ENCODE measurements at regions not wholly inside any gene's neighbourhood (a gene's known extent, or its start where the extent isn't known, plus 50 kb on each side); places are given as distances from the start of the nearest gene placed in this dataset.

- H3K9ac ChIP-seq (ENCODE audit: insufficient read depth in 1 of 2, low read length in 2 of 2): no peak overlapping the region
- ATAC-seq (ENCODE audit: insufficient read depth, low FRiP score) (no peak), DNase-seq (no peak)
- no peak overlapping the region for H3K27ac ChIP-seq (ENCODE audit: low read depth in 1 of 2, low read length in 1 of 2)
- TF ChIP-seq CTCF (IDR thresholded peaks at IDR 0.05; ENCODE audit: control extremely low read depth, extremely low read depth): no peak
- peaks cover 0 to 11% (median 0%) of the 10 kb centered on the region in 5 donors for H3K4me1 ChIP-seq (ENCODE audit: control insufficient read depth in 5 of 5, insufficient read depth in 5 of 5, low read length in 5 of 5)
- 78 to 83% methylated on average over 3 of the region's 3 CpGs for whole genome bisulfite sequencing, 2 donors
- H3K4me3 ChIP-seq: no peak overlapping the region
- peaks cover 0 to 2% (median 0%) of the 10 kb centered on the region in 4 donors for H3K9me3 ChIP-seq (ENCODE audit: control insufficient read depth in 4 of 4, insufficient read depth in 3 of 4, low read length in 3 of 4)
- no peaks in the 10 kb centered on the region for H3K36me3 ChIP-seq (ENCODE audit: control insufficient read depth in 4 of 4, insufficient read depth in 4 of 4, low read length in 4 of 4)
- H3K27me3 ChIP-seq (ENCODE audit: control insufficient read depth in 3 of 3, insufficient read depth in 3 of 3, low read length in 2 of 3): no peaks in the 10 kb centered on the region
Observed at GRCh38 chr12:114784526-114784925, 100.6 kb upstream of the TBX3 start.

- H3K4me1 ChIP-seq (ENCODE audit: control insufficient read depth in 5 of 5, insufficient read depth in 5 of 5, low read length in 5 of 5): peaks cover 0 to 11% (median 0%) of the 10 kb centered on the region in 5 donors
- no peak overlapping the region for H3K4me3 ChIP-seq
- H3K36me3 ChIP-seq (ENCODE audit: control insufficient read depth in 4 of 4, insufficient read depth in 4 of 4, low read length in 4 of 4): no peaks in the 10 kb centered on the region
- peaks cover 0 to 2% (median 0%) of the 10 kb centered on the region in 4 donors for H3K9me3 ChIP-seq (ENCODE audit: control insufficient read depth in 4 of 4, insufficient read depth in 3 of 4, low read length in 3 of 4)
- no peak overlapping the region for H3K9ac ChIP-seq (ENCODE audit: insufficient read depth in 1 of 2, low read length in 2 of 2)
- no peaks in the 10 kb centered on the region for H3K27me3 ChIP-seq (ENCODE audit: control insufficient read depth in 3 of 3, insufficient read depth in 3 of 3, low read length in 2 of 3)
- TF ChIP-seq CTCF (IDR thresholded peaks at IDR 0.05; ENCODE audit: control extremely low read depth, extremely low read depth): no peak
- ATAC-seq (ENCODE audit: insufficient read depth, low FRiP score) (no peak), DNase-seq (peak; percentile 81 to 96 (median 95))
- WGBS, 2 donors: 42 to 47% methylated on average over 8 of the region's 8 CpGs
- no peak overlapping the region for H3K27ac ChIP-seq (ENCODE audit: low read depth in 1 of 2, low read length in 1 of 2)
Observed at GRCh38 chr12:114783089-114783618, 99.2 kb upstream of the TBX3 start.

- DNase-seq: no peak
- H3K9ac ChIP-seq (ENCODE audit: insufficient read depth in 1 of 2, low read length in 2 of 2): no peak overlapping the region
- no peak overlapping the region for H3K4me3 ChIP-seq
- ATAC-seq (ENCODE audit: insufficient read depth, low FRiP score): no peak
- H3K27ac ChIP-seq (ENCODE audit: low read depth in 1 of 2, low read length in 1 of 2): no peak overlapping the region
- H3K9me3 ChIP-seq (ENCODE audit: control insufficient read depth in 4 of 4, insufficient read depth in 3 of 4, low read length in 3 of 4): peaks cover 0 to 2% (median 0%) of the 10 kb centered on the region in 4 donors
- WGBS, 2 donors: 80 to 88% methylated on average over 5 of the region's 5 CpGs
- H3K4me1 ChIP-seq (ENCODE audit: control insufficient read depth in 5 of 5, insufficient read depth in 5 of 5, low read length in 5 of 5): peaks cover 0 to 11% (median 0%) of the 10 kb centered on the region in 5 donors
- H3K36me3 ChIP-seq (ENCODE audit: control insufficient read depth in 4 of 4, insufficient read depth in 4 of 4, low read length in 4 of 4): no peaks in the 10 kb centered on the region
- no peak for TF ChIP-seq CTCF (IDR thresholded peaks at IDR 0.05; ENCODE audit: control extremely low read depth, extremely low read depth)
- H3K27me3 ChIP-seq (ENCODE audit: control insufficient read depth in 3 of 3, insufficient read depth in 3 of 3, low read length in 2 of 3): no peaks in the 10 kb centered on the region
Observed at GRCh38 chr12:114780746-114781399, 96.9 kb upstream of the TBX3 start.
